ENCODE measurements at regions not wholly inside any gene's neighbourhood (a gene's known extent, or its start where the extent isn't known, plus 50 kb on each side); places are given as distances from the start of the nearest gene placed in this dataset.
"Not testable (repeated sequence)": the region's sequence is repeated elsewhere in the genome, so short reads cannot be mapped to it uniquely, and the experiment has no call there.

GRCh38 chrX:2630008-2630934 lies 60.8 kb upstream of the CD99 start:
- Mint-ChIP-seq H3K27ac (peak overlapping the region; percentile 31; the same call in 1 of the 2 replicates), H3K4me1 (ENCODE audit: low read depth) (peaks cover 13% of the 10 kb centered on the region), H3K36me3 (ENCODE audit: low read depth) (peaks cover 69% of the 10 kb centered on the region)
- H3K27me3 Mint-ChIP-seq (ENCODE audit: insufficient read depth); DNase-seq; H3K4me3 Mint-ChIP-seq; H3K9me3 Mint-ChIP-seq: not testable (repeated sequence)

GRCh38 chrX:2629316-2630007 lies 61.6 kb upstream of the CD99 start:
- H3K27me3 Mint-ChIP-seq (ENCODE audit: insufficient read depth), result no peaks in the 10 kb centered on the region; the same call in 1 of the 2 replicates
- H3K4me3 Mint-ChIP-seq, result no peak overlapping the region
- TF ChIP-seq CTCF (IDR thresholded peaks at IDR 0.05), result no peak
- peaks cover 73% of the 10 kb centered on the region for H3K36me3 Mint-ChIP-seq (ENCODE audit: low read depth)
- peaks cover 13% of the 10 kb centered on the region for H3K4me1 Mint-ChIP-seq (ENCODE audit: low read depth)
- H3K9me3 Mint-ChIP-seq, result 0 out of 2 replicates have a peak, but pooled peaks cover 3% of the 10 kb centered on the region
- no peak overlapping the region for H3K27ac Mint-ChIP-seq
- DNase-seq, result no peak

- 0 out of 2 replicates have a peak, but pooled peaks cover 3% of the 10 kb centered on the region for H3K9me3 Mint-ChIP-seq
- TF ChIP-seq CTCF (IDR thresholded peaks at IDR 0.05), result no peak
- H3K4me1 Mint-ChIP-seq (ENCODE audit: low read depth), result peaks cover 13% of the 10 kb centered on the region
- DNase-seq, result no peak
- no peaks in the 10 kb centered on the region; the same call in 1 of the 2 replicates for H3K27me3 Mint-ChIP-seq (ENCODE audit: insufficient read depth)
- no peak overlapping the region for H3K27ac Mint-ChIP-seq
- no peak overlapping the region for H3K4me3 Mint-ChIP-seq
- H3K36me3 Mint-ChIP-seq (ENCODE audit: low read depth), result peaks cover 73% of the 10 kb centered on the region
Observed at GRCh38 chrX:2628751-2629315, 62.3 kb upstream of the CD99 start.

- Mint-ChIP-seq H3K36me3 (ENCODE audit: low read depth) (peaks cover 80% of the 10 kb centered on the region), H3K27me3 (ENCODE audit: insufficient read depth) (no peaks in the 10 kb centered on the region; the same call in 1 of the 2 replicates), H3K4me1 (ENCODE audit: low read depth) (peaks cover 10% of the 10 kb centered on the region), H3K4me3 (no peak overlapping the region), H3K9me3 (0 out of 2 replicates have a peak, but pooled peaks cover 3% of the 10 kb centered on the region), H3K27ac (no peak overlapping the region)
- peak; percentile 77 for TF ChIP-seq CTCF (IDR thresholded peaks at IDR 0.05)
- no peak for DNase-seq
Observed at GRCh38 chrX:2627272-2627867, 63.7 kb upstream of the CD99 start.

- H3K4me3 Mint-ChIP-seq, result no peak overlapping the region
- H3K27ac Mint-ChIP-seq, result 0 out of 2 replicates have a peak overlapping the region, but pooled peaks have one; percentile 0
- H3K36me3 Mint-ChIP-seq (ENCODE audit: low read depth), result peaks cover 75% of the 10 kb centered on the region
- no peaks in the 10 kb centered on the region; the same call in 1 of the 2 replicates for H3K27me3 Mint-ChIP-seq (ENCODE audit: insufficient read depth)
- H3K4me1 Mint-ChIP-seq (ENCODE audit: low read depth), result peaks cover 12% of the 10 kb centered on the region
- no peak for DNase-seq
- H3K9me3 Mint-ChIP-seq, result 0 out of 2 replicates have a peak, but pooled peaks cover 3% of the 10 kb centered on the region
- TF ChIP-seq CTCF (IDR thresholded peaks at IDR 0.05), result no peak
Observed at GRCh38 chrX:2626750-2627149, 64.3 kb upstream of the CD99 start.
